Transverse colon (tissue), 4 donors: ENCODE measurements at regions not wholly inside any gene's neighbourhood (a gene's known extent, or its start where the extent isn't known, plus 50 kb on each side); places are given as distances from the start of the nearest gene placed in this dataset.

Experiments
- DNase-seq: peaks from one replicate; pipeline ENCODE4 v3.0.0-alpha.2; 2019
- H3K27ac ChIP-seq, 4 donors: fragments of 200-600 bp; sonication (generic); 2 replicates each; pipeline ENCODE4 v1.5.1; 2016 to 2018; ENCODE audit warnings: inconsistent platforms in 4 of 4
- H3K27me3 ChIP-seq: fragments of 200-600 bp; sonication (generic); 2 replicates; pipeline ENCODE4 v1.5.1; 2017; ENCODE audit warnings: inconsistent platforms
- H3K36me3 ChIP-seq, 4 donors: fragments of 200-600 bp; sonication (generic); 2 replicates each; pipeline ENCODE4 v1.5.1; 2017 to 2019; ENCODE audit warnings: inconsistent platforms in 4 of 4
- H3K4me1 ChIP-seq, 4 donors: fragments of 200-600 bp; sonication (generic); 2 replicates each; pipeline ENCODE4 v1.5.1; 2017 to 2020; ENCODE audit warnings: inconsistent platforms in 4 of 4
- H3K4me3 ChIP-seq, 4 donors: fragments of 200-600 bp; sonication (generic); 1 replicate in 1 of 4; 2 replicates in 3 of 4; pipeline versions ENCODE4 v1.5.1 to v1.6.1; 2017 to 2019; ENCODE audit warnings: inconsistent platforms in 4 of 4
- H3K9me3 ChIP-seq, 2 donors: fragments of 200-600 bp; sonication (generic); 2 replicates each; pipeline ENCODE4 v1.5.1; 2017 to 2019; ENCODE audit warnings: inconsistent platforms in 2 of 2
- EP300 ChIP-seq: sonication (generic); formaldehyde crosslinking; IDR thresholded peaks from one replicate; pipeline ENCODE4 v1.6.1; 2017; ENCODE audit warnings: antibody characterized with exemption, low read depth
- POLR2A ChIP-seq: fragments of 450-650 bp; IDR thresholded peaks from one replicate; pipeline ENCODE4 v1.6.1; 2016; ENCODE audit warnings: antibody characterized with exemption, mild to moderate bottlenecking, moderate library complexity
- POLR2AphosphoS5 ChIP-seq, 3 donors: sonication (generic); formaldehyde crosslinking; IDR thresholded peaks; one replicate each; pipeline ENCODE4 v1.6.1; 2016; ENCODE audit warnings: antibody characterized with exemption in 3 of 3
- whole genome bisulfite sequencing, 2 donors: methylation state at CpG; one replicate each; pipeline ENCODE4 v1.1.5; 2018; ENCODE audit warnings: low coverage in 1 of 2; 5-methylcytosine and 5-hydroxymethylcytosine counted together
- in situ Hi-C, 4 donors: fragments of 200-750 bp; cut with MboI; loops; one replicate each; pipeline versions ENCODE4 v1.15.0 to v1.15.1; 2017; ENCODE audit warnings: low sequenced_read_pairs in 3 of 4, low pct_ligation_motif_present in 1 of 4, low pct_unique_long_range_greater_than_20kb in 1 of 4
- intact Hi-C: fragments of 100-400 bp; cut with DNase I; formaldehyde crosslinking; loops from one replicate; pipeline ENCODE4 v1.15.1; 2023; ENCODE audit warnings: low total_unique reads
- TF ChIP-seq, protein P1 (sequence below), 5 experiments: fragments of 200-600 bp in 3 of 5; fragments of 450-650 bp in 2 of 5; sonication (generic) in 3 of 5; IDR thresholded peaks; 1 replicate in 2 of 5; 2 replicates in 3 of 5; pipeline ENCODE4 v1.5.1; 2016 to 2017; ENCODE audit warnings: antibody characterized with exemption in 5 of 5, inconsistent platforms in 3 of 5, mild to moderate bottlenecking in 2 of 5, moderate library complexity in 1 of 5

DNA sequence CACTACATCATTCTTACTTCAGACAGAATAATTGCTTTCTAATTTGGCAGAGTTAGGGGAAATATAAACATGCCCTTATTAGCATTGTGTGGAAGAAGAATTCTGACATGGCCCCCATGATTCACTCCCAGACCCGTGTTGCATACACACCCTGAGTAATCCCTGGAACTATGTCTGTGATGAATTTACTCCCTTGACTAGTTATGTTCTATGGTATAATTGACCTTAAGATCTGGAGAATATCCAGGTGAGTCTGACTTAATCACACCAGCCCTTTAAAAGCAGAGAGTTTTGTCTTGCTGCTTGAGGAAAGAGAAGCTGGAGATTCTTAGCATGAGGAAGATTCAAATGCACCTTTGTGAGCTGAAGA, 262.9 kb downstream of the SOX4 start:
- 0% methylated on average over 1 of the region's 1 CpG for WGBS, 2 donors

DNA sequence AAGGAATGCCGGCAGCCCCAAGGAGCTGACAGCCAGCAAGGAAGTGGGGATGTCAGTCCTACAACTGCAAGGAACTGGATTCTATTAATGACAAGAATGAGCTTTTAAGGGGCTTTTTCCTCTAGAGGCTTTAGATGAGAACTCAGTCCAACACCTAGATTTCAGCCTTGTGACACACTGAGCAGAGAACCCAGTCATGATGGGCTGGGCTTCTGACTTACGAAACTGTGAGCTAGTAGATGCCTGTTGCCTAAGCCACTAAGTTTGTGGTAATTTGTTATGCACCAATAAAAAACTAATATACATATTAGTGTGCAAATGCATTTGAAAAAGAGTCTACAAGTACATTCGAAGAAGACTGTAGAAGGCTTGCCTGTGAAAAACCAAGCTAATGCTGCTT, 263.3 kb downstream of the SOX4 start:
- WGBS, 2 donors: 89% methylated on average over 3 of the region's 3 CpGs; no CpG with 5 or more reads in 1 of the 2 donors
- Histone ChIP-seq H3K4me3 (no peak overlapping the region), H3K27ac (no peak overlapping the region), H3K27me3 (no peaks in the 10 kb centered on the region), H3K36me3 (no peaks in the 10 kb centered on the region), H3K4me1 (no peaks in the 10 kb centered on the region), H3K9me3 (no peaks in the 10 kb centered on the region)
- no peak for DNase-seq
- intact Hi-C loops (no loop called here), in situ Hi-C loops (no loop called here)
- TF ChIP-seq, protein P1, sequence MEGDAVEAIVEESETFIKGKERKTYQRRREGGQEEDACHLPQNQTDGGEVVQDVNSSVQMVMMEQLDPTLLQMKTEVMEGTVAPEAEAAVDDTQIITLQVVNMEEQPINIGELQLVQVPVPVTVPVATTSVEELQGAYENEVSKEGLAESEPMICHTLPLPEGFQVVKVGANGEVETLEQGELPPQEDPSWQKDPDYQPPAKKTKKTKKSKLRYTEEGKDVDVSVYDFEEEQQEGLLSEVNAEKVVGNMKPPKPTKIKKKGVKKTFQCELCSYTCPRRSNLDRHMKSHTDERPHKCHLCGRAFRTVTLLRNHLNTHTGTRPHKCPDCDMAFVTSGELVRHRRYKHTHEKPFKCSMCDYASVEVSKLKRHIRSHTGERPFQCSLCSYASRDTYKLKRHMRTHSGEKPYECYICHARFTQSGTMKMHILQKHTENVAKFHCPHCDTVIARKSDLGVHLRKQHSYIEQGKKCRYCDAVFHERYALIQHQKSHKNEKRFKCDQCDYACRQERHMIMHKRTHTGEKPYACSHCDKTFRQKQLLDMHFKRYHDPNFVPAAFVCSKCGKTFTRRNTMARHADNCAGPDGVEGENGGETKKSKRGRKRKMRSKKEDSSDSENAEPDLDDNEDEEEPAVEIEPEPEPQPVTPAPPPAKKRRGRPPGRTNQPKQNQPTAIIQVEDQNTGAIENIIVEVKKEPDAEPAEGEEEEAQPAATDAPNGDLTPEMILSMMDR (IDR thresholded peaks at IDR 0.05): no peak
- TF ChIP-seq EP300 (no peak), POLR2A (no peak), POLR2AphosphoS5 (IDR thresholded peaks at IDR 0.05) (no peak)

More for the DNA sequence above, 262.9 kb downstream of the SOX4 start:
- intact Hi-C loops (no loop called here), in situ Hi-C loops (no loop called here)
- no peaks in the 10 kb centered on the region for H3K9me3 ChIP-seq
- H3K36me3 ChIP-seq: no peaks in the 10 kb centered on the region
- H3K27me3 ChIP-seq: no peaks in the 10 kb centered on the region
- DNase-seq: no peak
- no peak overlapping the region for H3K4me3 ChIP-seq
- no peaks in the 10 kb centered on the region for H3K4me1 ChIP-seq
- H3K27ac ChIP-seq: no peak overlapping the region
- TF ChIP-seq POLR2AphosphoS5 (IDR thresholded peaks at IDR 0.05) (no peak), EP300 (no peak), POLR2A (no peak)
- TF ChIP-seq, protein P1 (IDR thresholded peaks at IDR 0.05): no peak

DNA sequence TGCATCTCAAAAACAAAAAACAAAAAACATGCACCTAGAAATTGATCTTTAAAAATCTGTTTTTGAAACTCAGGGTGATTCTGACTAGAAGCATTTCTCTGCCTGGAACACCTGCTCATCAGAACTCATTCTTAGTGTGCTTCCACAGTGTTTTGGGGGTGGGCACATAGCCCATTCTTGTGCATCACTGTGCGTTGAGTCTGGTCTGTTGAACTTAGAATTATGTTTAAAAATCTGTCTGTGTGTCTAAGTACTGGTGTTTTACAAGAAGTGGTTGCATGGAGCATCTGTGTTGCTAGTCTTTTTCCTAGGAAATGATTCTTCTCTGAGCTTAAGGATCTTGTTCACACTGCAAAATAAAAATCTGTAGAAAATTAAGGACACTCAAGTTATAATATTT, 264.5 kb downstream of the SOX4 start:
- intact Hi-C loops (no loop called here), in situ Hi-C loops (no loop called here)
- H3K4me3 ChIP-seq: no peak overlapping the region
- H3K9me3 ChIP-seq: no peaks in the 10 kb centered on the region
- H3K36me3 ChIP-seq: no peaks in the 10 kb centered on the region
- H3K27me3 ChIP-seq: no peaks in the 10 kb centered on the region
- no peak overlapping the region for H3K27ac ChIP-seq
- WGBS, 2 donors: 76 to 83% methylated on average over 1 of the region's 1 CpG
- TF ChIP-seq, protein P1 (IDR thresholded peaks at IDR 0.05): no peak
- TF ChIP-seq EP300 (no peak), POLR2A (no peak), POLR2AphosphoS5 (IDR thresholded peaks at IDR 0.05) (no peak)
- H3K4me1 ChIP-seq: no peaks in the 10 kb centered on the region
- no peak for DNase-seq

DNA sequence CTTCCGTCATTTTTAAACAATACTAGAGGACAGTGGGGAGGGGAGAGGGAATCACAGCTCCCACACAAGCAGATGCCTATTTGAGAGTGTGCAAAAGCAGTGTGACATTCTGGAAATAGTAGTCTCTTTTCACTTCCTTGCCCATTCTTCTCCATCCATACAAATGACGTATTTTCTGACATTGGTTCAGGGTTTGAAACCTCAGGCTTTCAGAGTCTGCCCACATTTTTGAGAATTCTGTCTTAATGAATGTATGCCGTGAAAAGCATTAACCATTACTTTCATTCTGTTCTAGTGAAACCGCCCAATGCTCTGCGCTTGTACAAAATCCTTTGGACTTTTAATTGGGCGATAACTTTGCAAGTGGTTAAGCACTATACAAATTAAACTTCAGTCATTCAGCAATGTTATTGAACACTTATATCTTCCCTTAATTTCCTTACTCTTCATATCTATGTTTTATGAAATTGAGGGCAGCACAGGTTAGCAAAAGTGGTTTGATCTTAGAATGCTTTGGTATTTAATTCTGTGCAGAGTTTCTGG, 265.7 kb downstream of the SOX4 start:
- no peaks in the 10 kb centered on the region for H3K36me3 ChIP-seq
- intact Hi-C loops: no loop called here
- TF ChIP-seq, protein P1 (IDR thresholded peaks at IDR 0.05): no peak
- TF ChIP-seq POLR2A (no peak), POLR2AphosphoS5 (IDR thresholded peaks at IDR 0.05) (no peak), EP300 (no peak)
- no peaks in the 10 kb centered on the region for H3K27me3 ChIP-seq
- DNase-seq: no peak
- WGBS, 2 donors: 88 to 95% methylated on average over 6 of the region's 6 CpGs
- no peak overlapping the region for H3K4me3 ChIP-seq
- no peaks in the 10 kb centered on the region for H3K4me1 ChIP-seq
- no peaks in the 10 kb centered on the region for H3K9me3 ChIP-seq
- in situ Hi-C loops: no loop called here
- H3K27ac ChIP-seq: no peak overlapping the region
